ENCODE measurements at regions not wholly inside any gene's neighbourhood (a gene's known extent, or its start where the extent isn't known, plus 50 kb on each side); places are given as distances from the start of the nearest gene placed in this dataset.

DNA sequence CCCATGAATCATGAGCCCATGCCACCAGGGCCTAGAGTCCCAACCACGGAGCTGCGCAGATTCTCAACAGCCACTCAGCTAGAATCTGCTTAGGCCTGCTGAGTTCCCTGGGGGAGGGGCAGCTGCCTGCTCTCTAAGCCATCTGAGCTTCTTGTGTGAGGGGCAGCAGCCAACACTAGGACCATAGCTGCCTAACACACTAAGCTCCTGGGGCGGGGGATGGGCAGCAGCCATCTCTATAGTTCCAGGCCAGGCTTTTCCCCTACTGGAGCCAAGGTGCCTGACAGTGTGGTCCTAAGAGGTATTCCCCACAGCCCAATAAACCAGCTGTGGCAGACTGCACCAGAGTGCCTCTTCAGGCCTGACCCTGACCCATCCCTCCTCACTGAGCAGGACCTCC is 255.9 kb upstream of the ACO1 start:
- TF ChIP-seq EZH2 (IDR thresholded peaks at IDR 0.05) = no peak
- TF ChIP-seq, protein P1, sequence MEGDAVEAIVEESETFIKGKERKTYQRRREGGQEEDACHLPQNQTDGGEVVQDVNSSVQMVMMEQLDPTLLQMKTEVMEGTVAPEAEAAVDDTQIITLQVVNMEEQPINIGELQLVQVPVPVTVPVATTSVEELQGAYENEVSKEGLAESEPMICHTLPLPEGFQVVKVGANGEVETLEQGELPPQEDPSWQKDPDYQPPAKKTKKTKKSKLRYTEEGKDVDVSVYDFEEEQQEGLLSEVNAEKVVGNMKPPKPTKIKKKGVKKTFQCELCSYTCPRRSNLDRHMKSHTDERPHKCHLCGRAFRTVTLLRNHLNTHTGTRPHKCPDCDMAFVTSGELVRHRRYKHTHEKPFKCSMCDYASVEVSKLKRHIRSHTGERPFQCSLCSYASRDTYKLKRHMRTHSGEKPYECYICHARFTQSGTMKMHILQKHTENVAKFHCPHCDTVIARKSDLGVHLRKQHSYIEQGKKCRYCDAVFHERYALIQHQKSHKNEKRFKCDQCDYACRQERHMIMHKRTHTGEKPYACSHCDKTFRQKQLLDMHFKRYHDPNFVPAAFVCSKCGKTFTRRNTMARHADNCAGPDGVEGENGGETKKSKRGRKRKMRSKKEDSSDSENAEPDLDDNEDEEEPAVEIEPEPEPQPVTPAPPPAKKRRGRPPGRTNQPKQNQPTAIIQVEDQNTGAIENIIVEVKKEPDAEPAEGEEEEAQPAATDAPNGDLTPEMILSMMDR (IDR thresholded peaks at IDR 0.05 in 2 of 3, conservative IDR thresholded peaks at IDR 0.05 in 1 of 3; ENCODE audit: borderline replicate concordance in 1 of 3, insufficient read depth in 1 of 3, low read depth in 2 of 3, low read length in 2 of 3) = no peak
- no peak for TF ChIP-seq EGR1 (IDR thresholded peaks at IDR 0.05; ENCODE audit: low read depth)
- TF ChIP-seq JUND (IDR thresholded peaks at IDR 0.05) = no peak
- TF ChIP-seq, protein P2, sequence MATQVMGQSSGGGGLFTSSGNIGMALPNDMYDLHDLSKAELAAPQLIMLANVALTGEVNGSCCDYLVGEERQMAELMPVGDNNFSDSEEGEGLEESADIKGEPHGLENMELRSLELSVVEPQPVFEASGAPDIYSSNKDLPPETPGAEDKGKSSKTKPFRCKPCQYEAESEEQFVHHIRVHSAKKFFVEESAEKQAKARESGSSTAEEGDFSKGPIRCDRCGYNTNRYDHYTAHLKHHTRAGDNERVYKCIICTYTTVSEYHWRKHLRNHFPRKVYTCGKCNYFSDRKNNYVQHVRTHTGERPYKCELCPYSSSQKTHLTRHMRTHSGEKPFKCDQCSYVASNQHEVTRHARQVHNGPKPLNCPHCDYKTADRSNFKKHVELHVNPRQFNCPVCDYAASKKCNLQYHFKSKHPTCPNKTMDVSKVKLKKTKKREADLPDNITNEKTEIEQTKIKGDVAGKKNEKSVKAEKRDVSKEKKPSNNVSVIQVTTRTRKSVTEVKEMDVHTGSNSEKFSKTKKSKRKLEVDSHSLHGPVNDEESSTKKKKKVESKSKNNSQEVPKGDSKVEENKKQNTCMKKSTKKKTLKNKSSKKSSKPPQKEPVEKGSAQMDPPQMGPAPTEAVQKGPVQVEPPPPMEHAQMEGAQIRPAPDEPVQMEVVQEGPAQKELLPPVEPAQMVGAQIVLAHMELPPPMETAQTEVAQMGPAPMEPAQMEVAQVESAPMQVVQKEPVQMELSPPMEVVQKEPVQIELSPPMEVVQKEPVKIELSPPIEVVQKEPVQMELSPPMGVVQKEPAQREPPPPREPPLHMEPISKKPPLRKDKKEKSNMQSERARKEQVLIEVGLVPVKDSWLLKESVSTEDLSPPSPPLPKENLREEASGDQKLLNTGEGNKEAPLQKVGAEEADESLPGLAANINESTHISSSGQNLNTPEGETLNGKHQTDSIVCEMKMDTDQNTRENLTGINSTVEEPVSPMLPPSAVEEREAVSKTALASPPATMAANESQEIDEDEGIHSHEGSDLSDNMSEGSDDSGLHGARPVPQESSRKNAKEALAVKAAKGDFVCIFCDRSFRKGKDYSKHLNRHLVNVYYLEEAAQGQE (IDR thresholded peaks at IDR 0.05; ENCODE audit: low read depth) = no peak
- TF ChIP-seq POLR2A (IDR thresholded peaks at IDR 0.05; ENCODE audit: borderline replicate concordance, extremely low read depth, insufficient read depth, insufficient read length) = no peak
- no peak for TF ChIP-seq SP1 (IDR thresholded peaks at IDR 0.05; ENCODE audit: low read depth)
